Right ventricle myocardium inferior (tissue), 1 donor: ENCODE measurements at regions not wholly inside any gene's neighbourhood (a gene's known extent, or its start where the extent isn't known, plus 50 kb on each side); places are given as distances from the start of the nearest gene placed in this dataset.

Experiments used
- ATAC-seq: fragments of 200-7000 bp; cut with Tn5 transposase; one replicate; pipeline ENCODE4 v1.9.1; 2020; ENCODE audit warnings: mild to moderate bottlenecking, moderate library complexity
- DNase-seq: peaks from one replicate; pipeline ENCODE4 v3.0.0; 2021; ENCODE audit errors: missing footprints
- intact Hi-C: fragments of 100-400 bp; cut with DNase I; formaldehyde crosslinking; loops from one replicate; pipeline ENCODE4 v1.11.0; 2022
- donor health status: DM: no; HTN: yes; CAD: no; lungs with severe emphysema.

- intact Hi-C loops = no loop called here
- no peak for ATAC-seq
These were observed 62.7 kb downstream of the SIK1 start for GRCh38 chr21:43364261-43364510.

GRCh38 chr21:43363506-43364260, 63.2 kb downstream of the SIK1 start:
- no peak for DNase-seq

More at GRCh38 chr21:43364261-43364510, 62.7 kb downstream of the SIK1 start:
- no peak for DNase-seq

GRCh38 chr21:43362915-43363314, 64.0 kb downstream of the SIK1 start:
- DNase-seq = no peak
- ATAC-seq = no peak
- intact Hi-C loops = no loop called here

More at GRCh38 chr21:43363506-43364260, 63.2 kb downstream of the SIK1 start:
- ATAC-seq = no peak
- intact Hi-C loops = no loop called here

GRCh38 chr21:43362321-43362791, 64.6 kb downstream of the SIK1 start:
- peak; percentile 80 for ATAC-seq
- peak; percentile 89 for DNase-seq
- intact Hi-C loops = no loop called here

GRCh38 chr21:43361493-43362296, 65.2 kb downstream of the SIK1 start:
- ATAC-seq (peak; percentile 78), DNase-seq (peak; percentile 78)
- intact Hi-C loops = no loop called here

GRCh38 chr21:43361127-43361492, 65.8 kb downstream of the SIK1 start:
- intact Hi-C loops = no loop called here
- peak; percentile 35 for ATAC-seq

GRCh38 chr21:43360441-43361126, 66.3 kb downstream of the SIK1 start:
- no peak for ATAC-seq
- peak; percentile 59 for DNase-seq

More at GRCh38 chr21:43361127-43361492, 65.8 kb downstream of the SIK1 start:
- no peak for DNase-seq

GRCh38 chr21:43358940-43359822, 67.8 kb downstream of the SIK1 start:
- ATAC-seq (no peak), DNase-seq (peak; percentile 53)
- intact Hi-C loops = no loop called here

More at GRCh38 chr21:43360441-43361126, 66.3 kb downstream of the SIK1 start:
- intact Hi-C loops = no loop called here

GRCh38 chr21:43357715-43358430, 69.1 kb downstream of the SIK1 start:
- intact Hi-C loops = no loop called here
- DNase-seq = peak; percentile 34
- no peak for ATAC-seq

- DNase-seq = no peak
- intact Hi-C loops = no loop called here
- no peak for ATAC-seq
These were observed 71.0 kb downstream of the SIK1 start for GRCh38 chr21:43355925-43356289.

GRCh38 chr21:43355266-43355924, 71.5 kb downstream of the SIK1 start:
- DNase-seq = no peak
- ATAC-seq = no peak
- intact Hi-C loops = no loop called here

GRCh38 chr21:43354666-43355065, 72.3 kb downstream of the SIK1 start:
- DNase-seq = no peak
- intact Hi-C loops = no loop called here

GRCh38 chr21:43354026-43354420, 72.9 kb downstream of the SIK1 start:
- DNase-seq (no peak), ATAC-seq (no peak)
- intact Hi-C loops = no loop called here

More at GRCh38 chr21:43354666-43355065, 72.3 kb downstream of the SIK1 start:
- no peak for ATAC-seq

GRCh38 chr21:43353282-43354025, 73.5 kb downstream of the SIK1 start:
- intact Hi-C loops = no loop called here
- no peak for ATAC-seq

GRCh38 chr21:43352568-43353281, 74.2 kb downstream of the SIK1 start:
- ATAC-seq (no peak), DNase-seq (no peak)
- intact Hi-C loops = no loop called here

More at GRCh38 chr21:43353282-43354025, 73.5 kb downstream of the SIK1 start:
- DNase-seq = no peak

GRCh38 chr21:43352154-43352537, 74.8 kb downstream of the SIK1 start:
- DNase-seq (no peak), ATAC-seq (no peak)
- intact Hi-C loops = no loop called here
